Panc1 (cell line): ENCODE measurements at regions not wholly inside any gene's neighbourhood (a gene's known extent, or its start where the extent isn't known, plus 50 kb on each side); places are given as distances from the start of the nearest gene placed in this dataset.

Source experiments
- ATAC-seq: fragments of 200-7000 bp; cut with Tn5 transposase; 2 replicates; pipeline ENCODE4 v1.9.1; 2020; ENCODE audit warnings: mild to moderate bottlenecking, moderate library complexity
- BruUV-seq: library from RNA; stranded (reverse); fragments of 400-500 nt; replicated peaks from 2 replicates; lab custom pipeline; 2021; lab: Mats Ljungman, UMichigan
- CTCF ChIA-PET: fragments of 300-600 bp; sonication (Branson Sonifier 250); formaldehyde crosslinking; loops from one replicate; lab custom pipeline; 2022; ENCODE audit warnings: antibody characterized with exemption; lab: Charles Lee
- POLR2A ChIA-PET: fragments of 300-600 bp; sonication (Branson Sonifier 250); formaldehyde crosslinking; loops from one replicate; lab custom pipeline; 2022; ENCODE audit warnings: antibody characterized with exemption; lab: Charles Lee
- DNase-seq: peaks from one replicate; pipeline ENCODE4 v3.0.0-alpha.2; 2010; ENCODE audit warnings: low read depth, low spot score
- H3K27ac ChIP-seq: 2 replicates; pipeline ENCODE4 v1.5.1; 2011; ENCODE audit warnings: mild to moderate bottlenecking, low read length, inconsistent platforms
- H3K27me3 ChIP-seq: fragments of 200-500 bp; sonication (Bioruptor generic); 2 replicates; pipeline ENCODE4 v1.6.0; 2014; ENCODE audit warnings: low read length, inconsistent platforms; ENCODE audit not compliant: control insufficient read depth, insufficient read depth
- H3K36me3 ChIP-seq: fragments of 200-500 bp; sonication (Bioruptor generic); 2 replicates; pipeline ENCODE4 v1.5.1; 2014; ENCODE audit warnings: inconsistent platforms, mild to moderate bottlenecking, low read length, moderate library complexity; ENCODE audit not compliant: control insufficient read depth, insufficient read depth
- H3K4me1 ChIP-seq: 2 replicates; pipeline ENCODE4 v1.5.1; 2011; ENCODE audit warnings: inconsistent platforms, mild to moderate bottlenecking, low read length, moderate library complexity; ENCODE audit not compliant: control insufficient read depth, insufficient read depth
- H3K4me3 ChIP-seq, 2 experiments: 2 replicates each; pipeline ENCODE4 v1.5.1; 2011 to 2012; ENCODE audit warnings: low read depth in 2 of 2, low read length in 2 of 2, mild to moderate bottlenecking in 2 of 2, inconsistent platforms in 1 of 2, moderate library complexity in 1 of 2
- H3K9me3 ChIP-seq: fragments of 200-500 bp; sonication (Bioruptor generic); 2 replicates; pipeline ENCODE4 v1.5.1; 2014; ENCODE audit warnings: low read depth, mild to moderate bottlenecking, inconsistent platforms, low read length, moderate library complexity; ENCODE audit not compliant: control insufficient read depth, insufficient read depth
- CTCF ChIP-seq: fragments of 450-650 bp; IDR thresholded peaks from 2 replicates; pipeline ENCODE4 v1.5.1; 2017; ENCODE audit warnings: mild to moderate bottlenecking
- POLR2AphosphoS5 ChIP-seq: IDR thresholded peaks from 2 replicates; pipeline ENCODE4 v1.6.1; 2012; ENCODE audit warnings: mild to moderate bottlenecking, low read depth, low read length, moderate library complexity
- REST ChIP-seq, 2 experiments: IDR thresholded peaks; 2 replicates each; pipeline ENCODE4 v1.6.1; 2011 to 2012; ENCODE audit warnings: low read depth in 2 of 2, control low read depth in 1 of 2, low read length in 1 of 2, mild to moderate bottlenecking in 1 of 2, moderate library complexity in 1 of 2; ENCODE audit not compliant: insufficient read depth in 1 of 2
- SIN3A ChIP-seq: IDR thresholded peaks from 2 replicates; pipeline ENCODE4 v1.6.1; 2012; ENCODE audit warnings: low read depth, mild to moderate bottlenecking, low read length, moderate library complexity, borderline replicate concordance; ENCODE audit not compliant: insufficient read depth
- TCF7L2 ChIP-seq: IDR thresholded peaks from 2 replicates; pipeline ENCODE4 v1.6.1; 2011; ENCODE audit warnings: mild to moderate bottlenecking, low read depth, low read length, inconsistent platforms
- in situ Hi-C: cut with HindIII; loops from 2 replicates; pipeline ENCODE4 v1.10.0; 2016; ENCODE audit warnings: low sequenced_read_pairs, low pct_unique_long_range_greater_than_20kb
- intact Hi-C: fragments of 100-400 bp; cut with micrococcal nuclease; formaldehyde crosslinking; loops from one replicate; pipeline ENCODE4 v1.10.0; 2022; ENCODE audit not compliant: unreplicated experiment

GRCh38 chr12:32987512-32987911 is 90.9 kb upstream of the PKP2 start:
- in situ Hi-C loops (no loop called here), intact Hi-C loops (no loop called here)
- ChIA-PET POLR2A (no interaction called here), CTCF (no interaction called here)
- no peaks in the 10 kb centered on the region for H3K4me1 ChIP-seq
- no peaks in the 10 kb centered on the region for H3K36me3 ChIP-seq
- no peak overlapping the region for H3K27ac ChIP-seq
- no TSS peak for BruUV-seq
- ATAC-seq (no peak), DNase-seq (no peak)
- TF ChIP-seq POLR2AphosphoS5: no peak
- TF ChIP-seq SIN3A: no peak
- no peak for TF ChIP-seq CTCF
- TF ChIP-seq TCF7L2: no peak
- no peak for TF ChIP-seq REST (IDR thresholded peaks at IDR 0.05; ENCODE audit: insufficient read depth in 1 of 2, low read depth in 2 of 2, low read length in 1 of 2)
- H3K9me3 ChIP-seq: no peaks in the 10 kb centered on the region
- no peaks in the 10 kb centered on the region for H3K27me3 ChIP-seq
- no peak overlapping the region for H3K4me3 ChIP-seq

- Histone ChIP-seq H3K27ac (no peak overlapping the region), H3K36me3 (no peaks in the 10 kb centered on the region), H3K27me3 (no peaks in the 10 kb centered on the region), H3K4me3 (no peak overlapping the region), H3K4me1 (no peaks in the 10 kb centered on the region), H3K9me3 (no peaks in the 10 kb centered on the region)
- DNase-seq: no peak
- TF ChIP-seq POLR2AphosphoS5 (no peak), REST (IDR thresholded peaks at IDR 0.05; ENCODE audit: insufficient read depth in 1 of 2, low read depth in 2 of 2, low read length in 1 of 2) (no peak), TCF7L2 (no peak), CTCF (no peak), SIN3A (no peak)
- CTCF ChIA-PET: no interaction called here
- in situ Hi-C loops: no loop called here
- ATAC-seq: no peak
- intact Hi-C loops: no loop called here
- POLR2A ChIA-PET: no interaction called here
- no TSS peak for BruUV-seq
These were observed 87.4 kb upstream of the PKP2 start for GRCh38 chr12:32983968-32984367.
